Endothelial cell of umbilical vein (primary cell): ENCODE measurements at regions not wholly inside any gene's neighbourhood (a gene's known extent, or its start where the extent isn't known, plus 50 kb on each side); places are given as distances from the start of the nearest gene placed in this dataset.

ENCODE experiments used
- BruUV-seq: library from RNA; stranded (reverse); fragments of 400-500 nt; replicated peaks from 2 replicates; lab custom pipeline; 2021; lab: Mats Ljungman, UMichigan
- CTCF ChIA-PET: fragments of 300-600, 350-600 bp; sonication (Branson Sonifier 250); formaldehyde crosslinking; loops from one replicate; lab custom pipeline; 2021; ENCODE audit warnings: antibody characterized with exemption, inconsistent platforms; lab: Charles Lee
- POLR2A ChIA-PET: fragments of 300-600, 350-600 bp; sonication (Branson Sonifier 250); formaldehyde crosslinking; loops from one replicate; lab custom pipeline; 2021; ENCODE audit warnings: antibody characterized with exemption, inconsistent platforms; lab: Charles Lee
- DNase-seq: peaks from one replicate; pipeline ENCODE4 v3.0.0-alpha.2; 2011; ENCODE audit warnings: low read depth, low spot score
- FAIRE-seq: peaks from 2 replicates; lab custom pipeline; 2011; peaks lifted over from hg19 to GRCh38; lab: Jason Lieb, UNC
- H2AFZ ChIP-seq: 2 replicates; pipeline ENCODE4 v1.6.0; 2012; ENCODE audit warnings: low read depth, low read length, control low read depth, inconsistent platforms
- H3K27ac ChIP-seq: 2 replicates; pipeline ENCODE4 v1.5.1; 2011; ENCODE audit warnings: low read depth, mild to moderate bottlenecking, control low read depth, low read length, moderate library complexity; ENCODE audit not compliant: insufficient read depth
- H3K27me3 ChIP-seq, 2 experiments: 2 replicates each; pipeline versions ENCODE4 v1.6.0 to v1.6.1; 2011; ENCODE audit warnings: low read length in 2 of 2, mixed read lengths in 1 of 2; ENCODE audit not compliant: control insufficient read depth in 2 of 2, insufficient read depth in 2 of 2
- H3K36me3 ChIP-seq, 2 experiments: 2 replicates in 1 of 2; 3 replicates in 1 of 2; pipeline ENCODE4 v1.5.1; 2011; ENCODE audit warnings: low read length in 2 of 2, mild to moderate bottlenecking in 1 of 2, moderate library complexity in 1 of 2; ENCODE audit not compliant: control insufficient read depth in 2 of 2, insufficient read depth in 2 of 2; ENCODE audit errors: extremely low read depth in 1 of 2
- H3K4me1 ChIP-seq: 3 replicates; pipeline ENCODE4 v1.5.1; 2011; ENCODE audit warnings: mild to moderate bottlenecking, low read length; ENCODE audit not compliant: control insufficient read depth, insufficient read depth; ENCODE audit errors: extremely low read depth
- H3K4me2 ChIP-seq: 2 replicates; pipeline ENCODE4 v1.6.1; 2011; ENCODE audit warnings: low read length, control low read depth, mixed read lengths; ENCODE audit not compliant: insufficient read depth
- H3K4me3 ChIP-seq, 3 experiments: fragments of 200-600 bp in 1 of 3; sonication (generic), shearing (Covaris generic) in 1 of 3; replicated peaks in 1 of 3; 2 replicates each; pipeline ENCODE4 v1.5.1; 2011 to 2016; ENCODE audit warnings: control low read depth in 3 of 3, low read length in 3 of 3, mild to moderate bottlenecking in 2 of 3, inconsistent platforms in 1 of 3, low read depth in 1 of 3, moderate library complexity in 1 of 3; ENCODE audit not compliant: insufficient read depth in 1 of 3
- H3K79me2 ChIP-seq: 2 replicates; pipeline ENCODE4 v1.6.0; 2012; ENCODE audit warnings: low read length, inconsistent platforms; ENCODE audit not compliant: control insufficient read depth, insufficient read depth
- H3K9ac ChIP-seq: replicated peaks from 2 replicates; pipeline ENCODE3; 2011; ENCODE audit warnings: low read length, control low read depth; ENCODE audit not compliant: insufficient read depth; ENCODE audit errors: extremely low read depth
- H3K9me1 ChIP-seq: replicated peaks from 3 replicates; pipeline ENCODE4 v1.6.0; 2011; ENCODE audit warnings: mild to moderate bottlenecking, low read length; ENCODE audit not compliant: control insufficient read depth, insufficient read depth; ENCODE audit errors: extremely low read depth
- H3K9me3 ChIP-seq: replicated peaks from 2 replicates; pipeline ENCODE4 v1.5.1; 2012; ENCODE audit warnings: low read length, inconsistent platforms; ENCODE audit not compliant: control insufficient read depth, insufficient read depth
- H4K20me1 ChIP-seq: replicated peaks from 2 replicates; pipeline ENCODE3; 2011; ENCODE audit warnings: mild to moderate bottlenecking, low read length; ENCODE audit not compliant: control insufficient read depth, insufficient read depth; ENCODE audit errors: extremely low read depth
- CTCF ChIP-seq, 2 donors: IDR thresholded peaks; 1 replicate in 1 of 2; 2 replicates in 1 of 2; pipeline ENCODE4 v1.5.1; 2011; ENCODE audit warnings: low read length in 2 of 2, mild to moderate bottlenecking in 2 of 2, moderate library complexity in 2 of 2, control low read depth in 1 of 2, inconsistent platforms in 1 of 2, low read depth in 1 of 2; ENCODE audit not compliant: insufficient read depth in 1 of 2; ENCODE audit errors: extremely low read depth in 1 of 2
- EZH2 ChIP-seq: IDR thresholded peaks from 2 replicates; pipeline ENCODE4 v1.6.1; 2012; ENCODE audit warnings: borderline replicate concordance, low read depth, mild to moderate bottlenecking, moderate library complexity, low read length, inconsistent platforms; ENCODE audit not compliant: severe bottlenecking
- FOS ChIP-seq: IDR thresholded peaks from 2 replicates; pipeline ENCODE4 v1.6.1; 2011; ENCODE audit warnings: mild to moderate bottlenecking, low read length, moderate library complexity, borderline replicate concordance; ENCODE audit not compliant: insufficient read depth
- GATA2 ChIP-seq: IDR thresholded peaks from 2 replicates; pipeline ENCODE4 v1.7.0; 2011; ENCODE audit warnings: low read depth, mild to moderate bottlenecking, moderate library complexity, mixed read lengths, low read length; ENCODE audit not compliant: insufficient read length, insufficient read depth
- JUN ChIP-seq: IDR thresholded peaks from 2 replicates; pipeline ENCODE4 v1.6.1; 2011; ENCODE audit warnings: borderline replicate concordance, low read depth; ENCODE audit not compliant: insufficient read length, insufficient read depth
- MAX ChIP-seq: IDR thresholded peaks from 2 replicates; pipeline ENCODE4 v1.6.1; 2011; ENCODE audit not compliant: insufficient read depth, insufficient read length
- MYC ChIP-seq: IDR thresholded peaks from one replicate; pipeline ENCODE4 v1.6.1; 2011; ENCODE audit warnings: mild to moderate bottlenecking, low read depth, low read length
- POLR2A ChIP-seq: IDR thresholded peaks from 2 replicates; pipeline ENCODE4 v1.6.1; 2012; ENCODE audit warnings: low read depth, mild to moderate bottlenecking, control low read depth, low read length
- POLR2AphosphoS5 ChIP-seq: IDR thresholded peaks from 2 replicates; pipeline ENCODE4 v1.6.1; 2012; ENCODE audit warnings: low read depth, mild to moderate bottlenecking, control low read depth, low read length, moderate library complexity; ENCODE audit not compliant: insufficient read depth
- dilution Hi-C: fragments of 300-500 bp; cut with MboI; formaldehyde crosslinking; loops from one replicate; pipeline ENCODE4 v1.15.0; 2019; ENCODE audit warnings: low sequenced_read_pairs; ENCODE audit not compliant: extremely low pct_ligation_motif_present
- intact Hi-C: fragments of 100-400 bp; cut with micrococcal nuclease; formaldehyde crosslinking; loops from one replicate; pipeline ENCODE4 v1.10.0; 2022

GRCh38 chr2:167345559-167345958, 457.3 kb downstream of the XIRP2 start:
- no peaks in the 10 kb centered on the region for H3K36me3 ChIP-seq
- ChIA-PET POLR2A (no interaction called here), CTCF (no interaction called here)
- no peak for TF ChIP-seq POLR2A
- TF ChIP-seq POLR2AphosphoS5: no peak
- no peak for TF ChIP-seq FOS
- no peak for TF ChIP-seq GATA2
- no peak for TF ChIP-seq CTCF (IDR thresholded peaks at IDR 0.05; ENCODE audit: extremely low read depth in 1 of 2, insufficient read depth in 1 of 2, low read depth in 1 of 2, low read length in 2 of 2)
- no peak for TF ChIP-seq MAX
- no peak for TF ChIP-seq EZH2
- no peak for TF ChIP-seq MYC
- TF ChIP-seq JUN: no peak
- no peak overlapping the region for H3K9ac ChIP-seq
- H3K9me3 ChIP-seq: no peaks in the 10 kb centered on the region
- no peaks in the 10 kb centered on the region for H3K9me1 ChIP-seq
- H3K27me3 ChIP-seq: no peaks in the 10 kb centered on the region
- H4K20me1 ChIP-seq: no peaks in the 10 kb centered on the region
- no peaks in the 10 kb centered on the region for H3K4me1 ChIP-seq
- FAIRE-seq (no peak), DNase-seq (no peak)
- H3K4me2 ChIP-seq: no peak overlapping the region
- intact Hi-C loops (no loop called here), dilution Hi-C loops (no loop called here)
- H3K27ac ChIP-seq: no peak overlapping the region
- no peak overlapping the region for H2AFZ ChIP-seq
- BruUV-seq: no TSS peak
- no peaks in the 10 kb centered on the region for H3K79me2 ChIP-seq
- H3K4me3 ChIP-seq: no peak overlapping the region
